ENCODE measurements at regions not wholly inside any gene's neighbourhood (a gene's known extent, or its start where the extent isn't known, plus 50 kb on each side); places are given as distances from the start of the nearest gene placed in this dataset.

- Histone ChIP-seq H2AFZ (ENCODE audit: low read length) (no peak overlapping the region), H3K27me3 (replicated peaks in 1 of 4; ENCODE audit: control insufficient read depth in 3 of 4, extremely low read depth in 1 of 4, insufficient read depth in 3 of 4, low read length in 3 of 4) (no peaks in the 10 kb centered on the region), H2BK15ac (ENCODE audit: low read length) (no peak overlapping the region), H4K91ac (replicated peaks; ENCODE audit: insufficient read length, low read length) (no peak overlapping the region), H3K79me1 (ENCODE audit: low read depth, low read length) (no peaks in the 10 kb centered on the region), H3K14ac (ENCODE audit: insufficient read length) (no peak overlapping the region), H2BK120ac (replicated peaks; ENCODE audit: low read depth, low read length) (no peak overlapping the region), H3K4me1 (replicated peaks in 1 of 4; ENCODE audit: control insufficient read depth in 3 of 4, insufficient read depth in 4 of 4, low read length in 3 of 4) (peaks cover under 1 to 6% (median 3%) of the 10 kb centered on the region in 4 experiments; a peak in 5 of 7 replicates), H2BK5ac (ENCODE audit: low read depth, low read length) (no peak overlapping the region), H3K27ac (ENCODE audit: low read depth, low read length) (no peak overlapping the region), H3K23ac (ENCODE audit: insufficient read length) (no peak overlapping the region), H4K8ac (ENCODE audit: extremely low read depth, insufficient read depth, low read length) (no peak overlapping the region), H3K4me2 (ENCODE audit: insufficient read depth in 1 of 2, low read depth in 2 of 2, low read length in 2 of 2) (no peak overlapping the region), H3K18ac (ENCODE audit: extremely low read depth, low read length) (no peak overlapping the region), H3K9ac (replicated peaks in 1 of 4; ENCODE audit: extremely low read depth in 1 of 4, low read depth in 3 of 4, low read length in 3 of 4) (no peak overlapping the region), H3K36me3 (ENCODE audit: control insufficient read depth in 2 of 4, insufficient read depth in 4 of 4, low read length in 3 of 4) (peaks cover 0 to 15% (median 1%) of the 10 kb centered on the region in 4 experiments; a peak in 4 of 8 replicates), H3K79me2 (ENCODE audit: control insufficient read depth in 1 of 2, insufficient read depth in 2 of 2, low read length in 2 of 2) (no peaks in the 10 kb centered on the region), H2BK12ac (ENCODE audit: low read depth, low read length) (no peak overlapping the region), H3K9me3 (ENCODE audit: insufficient read depth in 2 of 2, low read depth in 1 of 2, low read length in 1 of 2) (no peaks in the 10 kb centered on the region), H4K5ac (ENCODE audit: insufficient read length, low read depth, low read length) (no peak overlapping the region), H3K56ac (replicated peaks; ENCODE audit: insufficient read length, low read depth, low read length) (no peak overlapping the region), H4K20me1 (replicated peaks in 1 of 2; ENCODE audit: control insufficient read depth in 1 of 2, insufficient read depth in 2 of 2, low read length in 2 of 2) (no peaks in the 10 kb centered on the region), H2AK5ac (ENCODE audit: low read depth, low read length) (no peak overlapping the region), H3K4me3 (ENCODE audit: extremely low read depth in 1 of 4, insufficient read depth in 2 of 4, low read depth in 3 of 4, low read length in 4 of 4) (no peak overlapping the region), H2BK20ac (ENCODE audit: low read length) (no peak overlapping the region), H3K4ac (replicated peaks; ENCODE audit: insufficient read length, low read depth, low read length) (no peak overlapping the region), H3K23me2 (ENCODE audit: low read depth, low read length) (no peaks in the 10 kb centered on the region)
- ChIA-PET POLR2A (ENCODE audit: partially characterized antibody) (no interaction called here), CTCF (ENCODE audit: partially characterized antibody) (no interaction called here)
- DNase-seq (ENCODE audit: low read depth in 1 of 2, low spot score in 2 of 2): no peak
- no peak for TF ChIP-seq CTBP2 (IDR thresholded peaks at IDR 0.05; ENCODE audit: borderline replicate concordance, insufficient read depth, insufficient read length, low read length)
- no peak for TF ChIP-seq SP4 (IDR thresholded peaks at IDR 0.05; ENCODE audit: low read length)
- TF ChIP-seq CREB1 (IDR thresholded peaks at IDR 0.05): no peak
- TF ChIP-seq JUND (IDR thresholded peaks at IDR 0.05; ENCODE audit: low read length): no peak
- no peak for TF ChIP-seq CHD2 (IDR thresholded peaks at IDR 0.05; ENCODE audit: low read length)
- no peak for TF ChIP-seq TAF1 (IDR thresholded peaks at IDR 0.05; ENCODE audit: low read depth, low read length)
- no peak for TF ChIP-seq RFX5 (IDR thresholded peaks at IDR 0.05; ENCODE audit: borderline replicate concordance, low read depth, low read length)
- TF ChIP-seq CTCF (IDR thresholded peaks at IDR 0.05; ENCODE audit: control extremely low read depth in 1 of 3, insufficient read depth in 1 of 3, low read depth in 1 of 3, low read length in 3 of 3): no peak
- TF ChIP-seq USF2 (IDR thresholded peaks at IDR 0.05; ENCODE audit: low read length): no peak
- no peak for TF ChIP-seq RAD21 (IDR thresholded peaks at IDR 0.05 in 1 of 2, conservative IDR thresholded peaks at IDR 0.05 in 1 of 2; ENCODE audit: low read depth in 2 of 2, low read length in 2 of 2)
- no peak for TF ChIP-seq FOSL1 (IDR thresholded peaks at IDR 0.05; ENCODE audit: insufficient read depth, low read depth, low read length)
- peak; percentile 63 for FAIRE-seq
- WGBS, 2 experiments (ENCODE audit: extremely low coverage in 1 of 2, insufficient coverage in 1 of 2, insufficient read length in 1 of 2, insufficient replicate concordance in 2 of 2, low coverage in 1 of 2, low lambda C conversion rate in 2 of 2, missing lambda C conversion rate in 1 of 2): 80% methylated on average over 3 of the region's 3 CpGs; no CpG with 5 or more reads in 1 of the 2 experiments
Observed at GRCh38 chr6:144731229-144731628, 446.1 kb downstream of the UTRN start.

Data from H1 (cell line).